ENCODE measurements at regions not wholly inside any gene's neighbourhood (a gene's known extent, or its start where the extent isn't known, plus 50 kb on each side); places are given as distances from the start of the nearest gene placed in this dataset.

- TF ChIP-seq PATZ1 (CRISPR knock-in tag; IDR thresholded peaks at IDR 0.05; ENCODE audit: borderline replicate concordance): no peak
- no peak for ATAC-seq
Measured at GRCh38 chr6:150529646-150530045, 70.0 kb upstream of the PLEKHG1 start.

- no peak for ATAC-seq
- TF ChIP-seq OSR1 (CRISPR knock-in tag; IDR thresholded peaks at IDR 0.05) (no peak), ZFP3 (CRISPR knock-in tag; IDR thresholded peaks at IDR 0.05) (no peak), TCF4 (CRISPR knock-in tag; IDR thresholded peaks at IDR 0.05; ENCODE audit: borderline replicate concordance) (no peak), ZNF8 (CRISPR knock-in tag; IDR thresholded peaks at IDR 0.05) (no peak), CSDC2 (CRISPR knock-in tag; IDR thresholded peaks at IDR 0.05) (no peak), ARNTL (CRISPR knock-in tag; IDR thresholded peaks at IDR 0.05; ENCODE audit: borderline replicate concordance, low read depth) (no peak), SNAI2 (CRISPR knock-in tag; IDR thresholded peaks at IDR 0.05) (no peak), BACH2 (CRISPR knock-in tag; IDR thresholded peaks at IDR 0.05; ENCODE audit: borderline replicate concordance) (no peak)
Measured at GRCh38 chr6:150531957-150532356, 67.7 kb upstream of the PLEKHG1 start.

DNA sequence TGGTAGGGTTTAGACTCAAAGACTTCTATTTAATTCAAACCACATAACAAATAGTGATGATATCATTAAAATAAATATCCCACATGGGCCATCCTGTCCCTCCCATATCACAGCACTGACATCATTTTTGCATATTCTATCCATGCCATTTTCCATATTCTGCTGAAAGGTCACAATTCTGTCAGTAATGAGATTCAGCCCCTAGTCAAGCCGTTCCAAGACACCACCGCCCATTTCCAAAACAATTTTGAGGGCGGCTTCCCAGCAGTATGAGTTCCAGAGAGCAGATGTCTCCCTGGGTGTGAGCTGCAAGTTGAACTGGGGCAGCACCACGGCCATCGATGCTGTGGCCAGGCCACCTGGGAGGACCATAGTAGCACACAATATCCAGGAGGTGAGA, 65.1 kb upstream of the PLEKHG1 start:
- TF ChIP-seq POU6F1 (CRISPR knock-in tag; IDR thresholded peaks at IDR 0.05; ENCODE audit: borderline replicate concordance, low read depth): no peak
- no peak for TF ChIP-seq BACH2 (CRISPR knock-in tag; IDR thresholded peaks at IDR 0.05; ENCODE audit: borderline replicate concordance)
- no peak for TF ChIP-seq CREB5 (CRISPR knock-in tag; IDR thresholded peaks at IDR 0.05; ENCODE audit: low read depth)
- TF ChIP-seq ZNF70 (CRISPR knock-in tag; IDR thresholded peaks at IDR 0.05): no peak
- TF ChIP-seq ZNF8 (CRISPR knock-in tag; IDR thresholded peaks at IDR 0.05): no peak
- TF ChIP-seq RARB (CRISPR knock-in tag; IDR thresholded peaks at IDR 0.05): no peak
- no peak for TF ChIP-seq GLIS3 (CRISPR knock-in tag; IDR thresholded peaks at IDR 0.05)
- no peak for TF ChIP-seq ZFP3 (CRISPR knock-in tag; IDR thresholded peaks at IDR 0.05)
- TF ChIP-seq CSRNP3 (CRISPR knock-in tag; IDR thresholded peaks at IDR 0.05): no peak
- TF ChIP-seq CSDC2 (CRISPR knock-in tag; IDR thresholded peaks at IDR 0.05): no peak
- no peak for TF ChIP-seq TOX (CRISPR knock-in tag; IDR thresholded peaks at IDR 0.05; ENCODE audit: borderline replicate concordance)
- TF ChIP-seq, protein P1, sequence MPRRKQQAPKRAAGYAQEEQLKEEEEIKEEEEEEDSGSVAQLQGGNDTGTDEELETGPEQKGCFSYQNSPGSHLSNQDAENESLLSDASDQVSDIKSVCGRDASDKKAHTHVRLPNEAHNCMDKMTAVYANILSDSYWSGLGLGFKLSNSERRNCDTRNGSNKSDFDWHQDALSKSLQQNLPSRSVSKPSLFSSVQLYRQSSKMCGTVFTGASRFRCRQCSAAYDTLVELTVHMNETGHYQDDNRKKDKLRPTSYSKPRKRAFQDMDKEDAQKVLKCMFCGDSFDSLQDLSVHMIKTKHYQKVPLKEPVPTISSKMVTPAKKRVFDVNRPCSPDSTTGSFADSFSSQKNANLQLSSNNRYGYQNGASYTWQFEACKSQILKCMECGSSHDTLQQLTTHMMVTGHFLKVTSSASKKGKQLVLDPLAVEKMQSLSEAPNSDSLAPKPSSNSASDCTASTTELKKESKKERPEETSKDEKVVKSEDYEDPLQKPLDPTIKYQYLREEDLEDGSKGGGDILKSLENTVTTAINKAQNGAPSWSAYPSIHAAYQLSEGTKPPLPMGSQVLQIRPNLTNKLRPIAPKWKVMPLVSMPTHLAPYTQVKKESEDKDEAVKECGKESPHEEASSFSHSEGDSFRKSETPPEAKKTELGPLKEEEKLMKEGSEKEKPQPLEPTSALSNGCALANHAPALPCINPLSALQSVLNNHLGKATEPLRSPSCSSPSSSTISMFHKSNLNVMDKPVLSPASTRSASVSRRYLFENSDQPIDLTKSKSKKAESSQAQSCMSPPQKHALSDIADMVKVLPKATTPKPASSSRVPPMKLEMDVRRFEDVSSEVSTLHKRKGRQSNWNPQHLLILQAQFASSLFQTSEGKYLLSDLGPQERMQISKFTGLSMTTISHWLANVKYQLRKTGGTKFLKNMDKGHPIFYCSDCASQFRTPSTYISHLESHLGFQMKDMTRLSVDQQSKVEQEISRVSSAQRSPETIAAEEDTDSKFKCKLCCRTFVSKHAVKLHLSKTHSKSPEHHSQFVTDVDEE (CRISPR knock-in tag; IDR thresholded peaks at IDR 0.05): no peak
- TF ChIP-seq PPARA (CRISPR knock-in tag; IDR thresholded peaks at IDR 0.05; ENCODE audit: borderline replicate concordance): no peak
- TF ChIP-seq ISL1 (CRISPR knock-in tag; IDR thresholded peaks at IDR 0.05): no peak
- TF ChIP-seq ARNTL (CRISPR knock-in tag; IDR thresholded peaks at IDR 0.05; ENCODE audit: borderline replicate concordance, low read depth): no peak
- TF ChIP-seq PATZ1 (CRISPR knock-in tag; IDR thresholded peaks at IDR 0.05; ENCODE audit: borderline replicate concordance): no peak
- ATAC-seq: no peak

Measured in SK-N-SH treated with all-trans-retinoic acid at 6 μM for 48 hours (cell line).